G401 (cell line): ENCODE measurements at regions not wholly inside any gene's neighbourhood (a gene's known extent, or its start where the extent isn't known, plus 50 kb on each side); places are given as distances from the start of the nearest gene placed in this dataset.

ENCODE experiments used
- DNase-seq: peaks from one replicate; pipeline ENCODE4 v3.0.0-alpha.2; 2015; ENCODE audit warnings: low spot score
- in situ Hi-C: cut with HindIII; loops from 2 replicates; pipeline ENCODE4 v1.10.0; 2016; ENCODE audit warnings: low sequenced_read_pairs, mixed read lengths

DNA sequence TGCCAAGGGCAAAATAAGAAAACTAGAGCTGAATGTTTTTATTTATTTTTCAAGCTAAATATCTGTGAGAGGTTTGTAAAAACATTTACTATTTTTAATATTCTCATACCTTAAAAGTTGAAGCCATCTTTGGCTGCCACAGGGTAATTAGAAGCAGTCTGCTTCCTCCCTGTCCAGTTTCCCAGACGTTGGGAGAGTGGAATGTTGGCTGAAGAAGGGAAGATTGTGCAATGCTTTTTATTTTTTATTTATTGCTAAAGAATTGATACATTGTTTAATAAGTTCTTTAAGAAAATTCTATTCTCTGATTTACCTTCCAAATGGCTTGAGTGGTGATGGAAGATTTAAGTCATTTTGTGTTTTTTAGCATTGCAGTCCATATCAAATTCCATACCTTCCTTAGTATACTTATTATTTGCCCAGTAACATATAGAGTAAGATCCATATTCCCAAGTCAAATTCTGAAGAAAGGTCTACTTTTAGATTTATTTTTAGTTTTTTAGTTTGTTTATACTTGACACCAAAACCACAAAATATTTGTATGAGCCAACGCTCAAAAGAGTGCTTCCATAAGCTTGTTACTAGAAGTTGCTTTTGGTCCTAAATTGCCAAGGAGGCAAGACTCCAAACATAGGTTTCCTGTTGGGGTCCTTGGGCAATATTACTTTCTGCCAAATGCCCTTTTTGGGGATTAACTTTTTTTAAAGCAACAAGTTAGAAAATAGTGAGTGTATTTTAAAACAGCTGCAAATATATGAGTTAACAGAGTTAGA, 124.0 kb upstream of the CPM start:
- DNase-seq: no peak
- in situ Hi-C loops: no loop called here

DNA sequence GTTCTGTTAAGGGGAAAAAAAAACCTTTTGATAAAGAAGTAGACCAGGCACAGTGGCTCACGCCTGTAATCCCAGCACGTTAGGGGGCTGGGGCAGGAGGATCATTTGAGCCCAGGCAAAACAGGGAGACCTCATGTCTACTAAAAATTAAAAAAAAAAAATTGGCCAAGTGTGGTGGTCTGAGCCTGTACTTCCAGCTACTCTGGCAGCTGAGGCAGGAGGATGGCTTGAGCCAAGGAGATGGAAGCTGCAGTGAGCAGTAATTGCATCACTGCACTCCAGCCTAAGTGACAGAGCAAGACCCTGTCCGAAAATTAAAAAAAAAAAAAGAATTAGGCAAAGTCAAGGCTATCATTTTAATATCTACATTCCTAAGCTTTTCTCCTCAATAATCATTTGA, 124.8 kb upstream of the CPM start:
- in situ Hi-C loops: no loop called here
- DNase-seq: no peak

DNA sequence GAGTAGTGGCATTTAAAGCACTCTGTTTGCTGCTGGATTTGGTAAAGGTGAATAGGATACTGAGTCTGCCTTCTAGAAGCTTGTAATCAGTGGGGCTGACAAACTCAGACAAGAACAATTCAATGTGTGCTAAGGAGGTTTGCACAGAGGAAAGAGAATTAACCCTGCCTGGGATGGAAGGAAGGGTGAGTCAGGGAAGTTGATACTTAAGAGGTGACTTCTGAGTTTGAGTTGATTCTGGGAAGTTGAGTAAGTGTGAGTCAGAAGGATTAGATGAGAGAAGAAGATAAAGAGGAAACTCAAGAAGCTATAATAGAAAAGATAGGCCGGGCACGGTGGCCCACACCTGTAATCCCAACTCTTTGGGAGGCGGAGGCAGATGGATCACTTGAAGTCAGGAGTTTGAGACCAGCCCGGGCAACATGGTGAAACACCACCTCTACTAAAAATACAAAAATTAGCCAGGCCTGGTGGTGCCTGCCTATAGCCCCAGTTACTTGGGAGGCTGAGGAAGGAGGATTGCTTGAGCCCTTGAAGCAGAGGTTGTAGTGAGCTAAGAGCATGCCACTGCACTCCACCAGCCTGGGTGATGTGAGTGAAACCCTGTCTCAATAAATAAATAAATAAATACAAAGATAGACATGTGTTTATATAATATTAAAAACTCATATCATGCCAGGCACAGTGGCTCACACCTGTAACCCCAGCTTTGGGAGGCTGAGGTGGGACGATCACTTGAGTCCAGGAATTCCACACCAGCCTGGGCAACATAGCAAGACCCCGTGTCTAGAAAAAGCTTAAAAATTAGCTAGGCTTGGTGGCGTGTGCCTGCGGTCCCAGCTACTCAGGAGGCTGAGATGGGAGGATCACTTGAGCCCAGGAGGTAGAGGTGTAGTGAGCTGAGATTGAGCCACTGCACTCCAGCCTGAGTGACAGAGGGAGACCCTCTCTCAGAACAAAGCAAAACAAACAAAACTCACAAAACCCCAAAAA, 126.8 kb upstream of the CPM start:
- in situ Hi-C loops: no loop called here
- DNase-seq: no peak

DNA sequence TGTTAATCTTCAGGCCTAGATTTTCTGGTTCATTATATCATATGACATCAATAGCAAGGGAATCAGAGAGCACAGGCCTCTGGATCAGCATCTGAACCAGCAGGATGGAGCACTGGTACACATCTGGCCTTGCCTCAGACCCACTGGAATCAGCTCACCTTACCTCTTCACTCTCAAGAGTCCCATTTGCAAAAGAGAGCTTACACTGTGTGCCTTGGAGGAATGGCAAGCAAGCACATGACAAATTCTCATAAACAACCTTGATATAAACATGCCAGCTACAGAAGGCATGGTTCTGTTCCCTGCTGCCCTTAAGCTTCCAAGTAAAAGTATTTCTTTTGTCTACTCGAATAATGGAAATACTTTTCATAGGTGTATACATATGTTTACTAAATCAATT, 128.6 kb upstream of the CPM start:
- no peak for DNase-seq
- in situ Hi-C loops: no loop called here

DNA sequence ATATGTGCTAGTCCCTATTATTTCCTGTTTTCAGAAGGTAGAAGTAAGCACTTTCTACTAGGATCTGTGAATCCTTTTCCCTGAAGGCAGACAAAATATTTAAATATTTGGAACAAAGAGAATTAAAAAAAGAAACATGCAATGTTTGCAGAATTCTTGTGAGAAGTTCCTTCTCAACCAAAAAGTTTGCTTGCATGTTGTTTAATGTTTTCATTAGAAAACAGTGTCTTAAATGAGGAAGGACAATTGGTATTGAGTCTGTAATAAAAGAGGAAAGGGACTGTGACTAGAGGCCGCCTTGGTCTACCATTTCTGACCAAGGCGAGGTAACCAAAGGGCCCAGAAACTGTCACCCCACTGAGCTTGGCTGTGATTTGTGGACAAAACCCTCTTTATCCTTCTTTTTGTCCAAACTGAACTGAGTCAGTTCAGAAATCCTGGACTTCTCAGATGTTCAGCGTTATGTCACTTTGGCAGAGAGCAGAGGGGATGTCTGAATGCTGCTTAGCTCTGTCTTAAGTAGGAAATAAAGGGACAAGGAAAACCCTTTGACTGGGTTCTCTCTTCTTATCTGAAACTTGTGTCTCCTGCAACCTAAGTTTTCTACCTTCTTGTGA, 129.8 kb upstream of the CPM start:
- in situ Hi-C loops: no loop called here
- DNase-seq: peak; percentile 1

DNA sequence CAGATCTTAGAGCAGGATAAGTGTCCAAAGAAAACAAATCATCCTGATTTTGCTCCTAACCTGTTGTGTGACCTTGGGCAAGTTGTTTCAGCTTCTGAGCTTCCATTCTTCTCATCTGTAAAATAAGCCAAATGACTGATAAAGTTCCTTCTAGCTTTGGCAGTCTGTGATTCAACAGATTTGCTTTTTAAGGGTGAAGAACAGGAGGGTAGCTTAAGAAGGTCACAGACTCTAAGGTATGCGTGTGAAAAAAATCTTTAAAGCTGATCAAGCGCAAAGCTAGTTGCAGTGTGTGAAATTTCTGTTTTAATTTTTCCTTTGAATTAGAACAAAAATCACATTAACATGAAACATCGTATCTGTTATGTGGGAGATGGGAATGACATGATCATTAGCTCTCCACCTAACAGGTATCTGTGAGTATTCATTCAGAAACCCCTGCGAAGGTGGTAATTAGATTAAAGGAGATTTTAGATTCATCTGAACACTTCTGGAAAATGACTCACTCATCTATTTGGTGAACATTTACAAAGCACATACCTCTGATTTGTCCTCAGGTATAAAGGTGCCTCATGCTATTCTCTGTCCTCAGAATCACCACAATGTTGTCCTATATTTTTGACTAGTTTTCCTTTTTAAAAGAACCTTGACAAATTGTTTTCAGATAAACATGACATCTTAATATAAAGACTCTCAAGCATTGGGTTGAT, 131.9 kb upstream of the CPM start:
- in situ Hi-C loops: no loop called here
- DNase-seq: no peak

DNA sequence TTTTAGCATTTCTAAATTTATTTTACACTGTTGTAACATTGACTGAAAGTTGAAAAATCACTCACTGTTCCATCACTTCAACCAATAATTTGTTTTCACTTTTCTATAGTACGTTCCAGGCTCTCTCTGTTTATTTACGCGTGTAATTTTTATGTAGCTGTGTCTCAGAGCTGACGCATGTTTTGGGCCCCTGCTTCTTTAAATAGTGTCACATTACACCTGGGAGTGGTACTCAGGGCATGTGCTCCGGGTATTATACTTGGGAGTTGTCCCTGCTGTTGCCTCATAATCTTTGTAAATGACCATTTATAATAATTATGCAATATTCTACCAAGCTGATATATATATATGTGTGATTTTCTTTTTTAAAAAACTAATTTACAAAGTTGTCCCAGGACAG, 132.8 kb upstream of the CPM start:
- DNase-seq: no peak
- in situ Hi-C loops: no loop called here

DNA sequence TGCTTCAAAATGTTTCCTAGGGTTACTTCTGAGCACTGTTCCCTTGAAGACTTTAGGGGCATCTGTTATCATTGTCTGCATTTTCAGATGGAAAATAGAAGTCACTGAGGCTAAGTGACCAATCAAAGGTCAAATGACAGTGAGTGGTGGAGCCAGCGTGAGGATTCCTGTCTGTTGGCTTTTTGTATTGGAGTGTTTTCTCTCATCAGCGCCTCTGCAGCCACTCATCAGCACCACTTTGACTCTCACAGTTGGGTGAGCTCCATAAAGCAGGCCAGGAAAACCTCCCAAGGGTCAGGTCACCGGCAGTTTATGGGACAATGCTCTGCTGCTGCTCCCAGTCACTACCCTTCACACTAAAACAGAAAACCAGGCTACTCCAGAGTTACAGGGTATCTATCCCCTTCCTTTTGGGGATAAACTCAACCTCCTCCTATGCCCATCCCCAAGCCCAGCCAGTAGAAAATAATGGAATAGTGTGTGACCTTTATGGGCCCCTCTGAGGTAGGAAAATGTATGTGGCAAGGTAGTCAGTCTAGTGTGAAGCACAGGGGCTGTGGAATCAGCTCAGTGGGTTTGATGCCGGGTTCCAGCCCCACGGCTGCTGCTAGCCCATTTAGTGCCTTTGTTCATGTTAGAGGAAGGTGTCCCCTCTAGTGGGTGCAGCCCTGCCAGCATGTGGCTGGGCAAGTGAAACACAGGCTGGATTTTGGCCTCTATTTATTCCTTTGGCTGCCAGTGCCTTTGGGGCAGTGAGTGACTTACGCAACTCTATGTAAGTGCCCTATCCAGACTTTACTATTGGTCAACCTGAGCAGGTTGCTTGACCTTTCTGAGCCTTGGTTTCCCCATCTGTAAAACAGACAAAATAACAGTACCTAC, 133.8 kb upstream of the CPM start:
- no peak for DNase-seq
- in situ Hi-C loops: no loop called here

DNA sequence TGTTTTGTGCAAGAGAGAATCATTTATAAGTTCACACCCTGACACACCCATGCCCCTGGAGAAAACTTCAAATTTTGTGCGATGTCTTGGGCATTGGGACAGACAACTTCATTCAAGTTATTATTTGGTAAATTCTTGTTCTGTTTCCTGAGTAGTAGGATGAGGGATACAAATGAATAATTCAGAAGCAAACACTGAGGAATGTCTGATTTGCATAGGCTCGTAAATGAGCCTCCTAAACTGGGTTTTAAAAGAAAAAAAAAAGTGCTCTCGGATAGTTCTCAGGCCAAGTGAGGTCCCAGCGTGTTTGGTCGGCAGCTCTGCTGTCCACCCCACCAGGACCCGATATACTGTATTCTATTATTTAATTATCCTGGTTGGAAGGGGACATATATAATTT, 134.7 kb upstream of the CPM start:
- in situ Hi-C loops: no loop called here
- no peak for DNase-seq

DNA sequence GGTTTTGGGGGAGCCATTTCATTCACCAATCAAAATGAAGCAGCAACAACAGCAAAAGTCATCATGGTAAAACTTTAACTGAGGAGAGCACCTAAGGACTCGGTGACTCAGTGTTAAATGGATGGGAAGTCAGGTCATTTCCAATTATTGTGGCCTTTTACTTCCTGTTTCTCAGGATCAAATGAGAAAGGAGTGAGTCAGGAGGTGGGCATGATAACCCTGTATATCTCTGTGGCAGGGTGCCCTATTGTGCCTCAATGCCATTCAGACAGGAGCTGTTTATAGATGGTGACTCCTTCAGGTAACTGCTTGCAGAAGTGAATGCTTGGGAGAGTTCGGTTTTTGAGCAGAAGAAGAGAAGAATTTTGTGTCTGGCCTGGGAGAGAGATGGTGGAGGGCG, 135.5 kb upstream of the CPM start:
- in situ Hi-C loops: no loop called here
- DNase-seq: no peak

DNA sequence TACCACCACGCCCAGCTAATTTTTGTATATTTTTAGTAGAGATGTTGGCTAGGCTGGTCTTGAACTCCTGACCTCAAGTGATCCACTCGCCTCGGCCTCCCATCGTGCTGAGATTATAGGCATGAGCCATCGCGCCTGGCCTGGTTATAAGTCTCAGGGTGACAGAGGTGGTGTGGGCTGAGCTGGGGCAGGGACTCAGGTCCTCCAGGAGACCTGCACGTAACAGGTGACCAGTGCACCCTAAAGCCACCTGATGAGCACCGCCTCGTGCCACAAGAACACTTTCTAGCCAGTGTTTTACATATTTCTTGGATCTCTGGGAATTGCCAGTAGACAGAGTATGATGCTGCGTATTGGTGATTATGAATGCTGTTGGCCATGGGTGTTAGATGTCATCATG, 136.5 kb upstream of the CPM start:
- in situ Hi-C loops: no loop called here
- DNase-seq: no peak

DNA sequence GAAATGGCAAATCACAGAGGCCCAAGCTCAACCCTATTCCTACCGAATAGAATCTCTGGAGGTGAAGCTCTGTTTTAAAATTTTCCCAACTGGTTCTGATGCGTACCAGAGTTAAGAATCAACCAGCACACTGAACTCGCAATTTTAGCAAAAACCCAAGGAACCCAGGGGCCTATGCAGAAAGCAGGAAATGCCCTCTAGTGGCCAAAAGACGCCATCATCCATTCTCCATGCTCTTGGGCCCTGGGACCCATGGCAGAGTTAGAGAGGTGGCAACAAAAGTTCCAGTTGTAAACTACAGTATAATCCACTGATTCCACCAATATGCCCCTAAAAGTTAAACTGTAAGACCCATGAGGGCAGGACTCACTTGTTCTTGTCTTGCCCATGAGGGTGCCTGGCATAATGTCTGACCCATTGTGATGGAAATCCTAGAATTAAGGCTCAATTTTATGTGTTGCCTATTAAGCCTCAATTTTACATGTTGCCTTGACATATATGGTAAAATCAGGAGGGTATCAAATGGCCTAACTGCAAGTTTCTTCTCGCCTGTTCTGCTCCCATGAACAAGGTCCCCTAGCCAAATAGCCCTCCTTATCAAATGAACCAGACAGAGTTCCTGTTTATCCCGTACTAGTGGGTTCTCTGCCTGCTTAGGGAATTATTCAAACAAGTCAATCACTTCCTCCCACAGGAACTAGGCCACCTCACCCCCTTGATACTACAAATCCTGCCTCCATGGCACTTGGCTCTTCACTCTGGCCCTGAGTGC, 137.5 kb upstream of the CPM start:
- in situ Hi-C loops: no loop called here
- peak; percentile 32 for DNase-seq

DNA sequence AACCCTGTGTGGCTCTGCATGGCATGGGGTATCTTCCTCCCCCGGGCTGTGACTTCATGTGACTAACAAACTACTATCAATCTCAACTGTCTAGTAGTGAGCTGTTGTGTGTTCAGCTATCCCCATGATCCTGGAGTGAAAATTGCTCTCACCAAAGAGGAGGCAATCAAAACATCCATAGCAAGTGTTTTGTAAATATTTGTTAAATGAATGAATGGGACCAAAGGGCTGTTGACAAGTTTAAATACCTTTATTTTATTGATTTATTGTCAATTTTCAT, 138.1 kb upstream of the CPM start:
- DNase-seq: no peak
- in situ Hi-C loops: no loop called here

DNA sequence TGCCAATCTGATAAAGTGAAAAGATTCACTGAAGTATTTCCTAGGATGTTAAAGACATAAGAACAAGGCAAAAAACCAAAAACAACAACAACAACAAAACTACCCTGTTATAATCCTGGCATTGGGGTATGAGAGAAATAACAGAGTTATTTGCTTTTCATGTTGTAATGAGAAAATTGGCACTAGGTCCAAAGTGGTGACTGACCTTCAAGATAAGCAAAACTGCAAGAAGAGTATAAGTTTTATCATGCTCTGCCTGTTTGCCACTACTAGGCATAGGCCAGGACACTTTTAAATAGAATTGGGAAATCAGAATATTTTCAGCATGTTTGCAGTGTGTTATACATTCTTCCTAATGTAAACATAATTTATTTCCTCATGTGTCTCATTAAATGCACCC, 140.1 kb upstream of the CPM start:
- no peak for DNase-seq
- in situ Hi-C loops: no loop called here

DNA sequence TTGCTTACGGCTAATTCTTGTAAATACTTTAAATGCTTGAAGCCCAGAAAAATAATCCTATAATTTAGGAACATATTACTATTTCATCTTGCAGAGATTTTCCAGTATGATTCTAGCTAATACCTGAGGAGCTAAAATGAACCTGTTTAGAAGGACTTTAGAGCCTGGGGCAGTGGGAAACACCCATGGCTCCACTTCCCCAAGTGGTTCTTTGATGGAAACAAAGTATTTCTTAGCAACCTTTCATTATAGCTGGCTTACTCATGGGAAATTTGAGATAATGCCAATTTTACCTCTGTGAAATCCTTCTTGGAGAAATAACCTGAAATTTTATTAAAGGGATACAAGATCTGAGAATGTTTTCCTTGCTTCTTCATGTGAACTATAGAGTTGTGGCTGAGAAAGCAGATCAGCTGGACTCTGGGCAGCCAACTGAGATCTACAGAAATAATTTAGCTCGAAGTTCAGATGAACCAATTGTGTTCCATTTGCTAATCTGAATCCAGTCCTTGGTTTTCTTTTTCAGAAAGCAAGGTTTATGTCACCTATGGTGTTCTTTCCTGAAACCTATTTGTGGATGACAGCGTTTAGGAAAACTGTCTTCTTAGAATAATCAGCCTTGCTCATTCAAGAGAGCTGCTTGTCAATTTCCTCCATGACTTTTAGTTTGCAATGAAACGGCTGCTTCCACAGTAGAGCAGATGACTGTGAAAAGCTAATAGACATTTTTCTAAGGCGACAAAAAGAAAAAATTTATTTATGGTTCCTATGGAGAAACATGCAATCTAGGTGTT, 141.8 kb upstream of the CPM start:
- no peak for DNase-seq
- in situ Hi-C loops: no loop called here

DNA sequence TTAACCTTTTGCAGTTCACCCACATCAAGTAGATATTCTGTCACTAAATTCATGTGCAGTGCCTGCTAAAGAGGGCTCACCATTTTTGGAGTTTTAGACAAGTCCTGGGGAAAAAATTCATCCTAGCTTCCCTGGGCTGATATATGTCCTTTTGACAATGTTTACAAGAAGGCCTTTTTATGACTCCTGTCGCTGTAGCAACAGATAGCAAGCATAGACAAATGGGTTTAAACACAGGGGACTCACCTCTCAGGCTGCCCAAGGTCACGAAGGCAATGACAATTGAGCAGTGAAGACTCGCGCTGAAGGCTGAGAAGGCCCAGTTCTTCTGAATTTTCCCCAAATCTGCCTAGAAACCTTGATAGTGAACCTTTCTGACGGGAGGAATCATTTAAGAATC, 150.7 kb upstream of the CPM start:
- no peak for DNase-seq
- in situ Hi-C loops: no loop called here

DNA sequence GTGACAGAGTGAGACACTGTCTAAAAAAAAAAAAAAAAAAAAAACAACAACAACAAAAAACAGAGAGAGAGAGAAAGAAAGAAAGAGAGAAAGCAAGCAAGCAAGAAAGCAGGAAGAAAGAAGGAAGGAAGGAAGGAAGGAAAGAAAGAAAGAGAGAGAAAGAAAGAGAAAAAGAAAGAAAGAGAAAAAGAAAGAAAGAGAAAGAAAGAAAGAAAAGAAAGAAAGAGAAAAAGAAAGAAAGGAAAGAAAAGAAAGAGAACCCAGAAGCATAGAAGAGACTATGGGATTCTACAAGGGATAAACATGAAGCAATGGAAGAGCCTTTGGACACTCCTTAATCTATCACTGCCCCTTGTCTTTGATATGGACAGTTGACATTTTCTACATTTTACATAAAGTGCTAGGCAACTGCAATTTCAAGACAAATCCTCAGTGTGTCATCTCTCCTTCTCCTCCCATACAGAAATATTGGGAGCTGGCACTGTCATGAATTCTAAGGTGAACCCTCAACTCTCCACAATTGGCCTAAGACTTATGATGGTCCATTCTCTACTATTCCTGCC, 151.9 kb upstream of the CPM start:
- in situ Hi-C loops: no loop called here
- no peak for DNase-seq
